ENCODE measurements at regions not wholly inside any gene's neighbourhood (a gene's known extent, or its start where the extent isn't known, plus 50 kb on each side); places are given as distances from the start of the nearest gene placed in this dataset.
A peak's percentile ranks its signal among the peaks of the same experiment; 100 is the strongest.

DNA sequence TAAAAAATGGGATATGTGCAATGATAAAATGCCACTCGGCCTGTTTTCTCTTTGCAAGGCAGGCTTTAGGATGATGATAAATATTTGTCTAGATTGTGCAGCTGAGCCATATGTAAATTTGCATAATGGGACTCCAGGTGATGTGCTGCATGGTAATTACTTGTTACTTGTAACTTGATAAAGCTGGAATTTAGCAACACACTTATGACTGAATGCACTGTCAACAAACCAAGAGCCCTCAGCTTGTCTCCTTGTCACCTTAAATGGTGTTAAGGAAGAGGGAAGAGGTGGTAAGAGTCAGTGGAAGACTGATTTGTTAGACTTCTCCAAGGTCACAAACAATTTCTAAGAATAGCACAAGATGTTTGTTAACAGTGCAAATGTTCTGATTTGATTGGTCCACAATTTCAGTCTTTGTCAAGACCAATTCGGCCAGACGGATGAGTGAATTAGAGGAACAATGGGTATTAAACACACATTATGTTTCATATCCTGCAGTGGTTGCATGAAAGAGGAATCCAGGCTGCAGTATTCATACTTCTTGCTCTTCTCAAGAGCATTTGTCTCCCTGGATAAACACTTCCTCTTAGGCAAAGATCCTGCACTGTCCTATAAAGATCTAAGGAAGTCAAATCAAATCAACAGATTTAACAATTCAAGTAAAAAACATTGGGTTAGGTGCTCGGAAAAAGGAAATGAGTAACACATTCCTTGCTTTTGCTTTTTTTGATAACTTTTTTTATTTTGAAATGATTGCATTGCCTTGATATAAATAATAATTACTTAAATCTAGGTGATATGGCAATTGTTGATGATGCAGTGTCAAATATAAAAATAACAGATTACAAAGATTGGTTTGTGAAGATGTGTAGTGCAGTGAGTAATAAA is 448.3 kb upstream of the DDI1 start:
- no peak overlapping the region for H3K4me3 ChIP-seq (replicated peaks; ENCODE audit: low read depth, low read length)
- TF ChIP-seq, protein P1, sequence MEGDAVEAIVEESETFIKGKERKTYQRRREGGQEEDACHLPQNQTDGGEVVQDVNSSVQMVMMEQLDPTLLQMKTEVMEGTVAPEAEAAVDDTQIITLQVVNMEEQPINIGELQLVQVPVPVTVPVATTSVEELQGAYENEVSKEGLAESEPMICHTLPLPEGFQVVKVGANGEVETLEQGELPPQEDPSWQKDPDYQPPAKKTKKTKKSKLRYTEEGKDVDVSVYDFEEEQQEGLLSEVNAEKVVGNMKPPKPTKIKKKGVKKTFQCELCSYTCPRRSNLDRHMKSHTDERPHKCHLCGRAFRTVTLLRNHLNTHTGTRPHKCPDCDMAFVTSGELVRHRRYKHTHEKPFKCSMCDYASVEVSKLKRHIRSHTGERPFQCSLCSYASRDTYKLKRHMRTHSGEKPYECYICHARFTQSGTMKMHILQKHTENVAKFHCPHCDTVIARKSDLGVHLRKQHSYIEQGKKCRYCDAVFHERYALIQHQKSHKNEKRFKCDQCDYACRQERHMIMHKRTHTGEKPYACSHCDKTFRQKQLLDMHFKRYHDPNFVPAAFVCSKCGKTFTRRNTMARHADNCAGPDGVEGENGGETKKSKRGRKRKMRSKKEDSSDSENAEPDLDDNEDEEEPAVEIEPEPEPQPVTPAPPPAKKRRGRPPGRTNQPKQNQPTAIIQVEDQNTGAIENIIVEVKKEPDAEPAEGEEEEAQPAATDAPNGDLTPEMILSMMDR (IDR thresholded peaks at IDR 0.05; ENCODE audit: low read length, missing control alignments): no peak
- DNase-seq (ENCODE audit: low read depth): peak; percentile 62

DNA sequence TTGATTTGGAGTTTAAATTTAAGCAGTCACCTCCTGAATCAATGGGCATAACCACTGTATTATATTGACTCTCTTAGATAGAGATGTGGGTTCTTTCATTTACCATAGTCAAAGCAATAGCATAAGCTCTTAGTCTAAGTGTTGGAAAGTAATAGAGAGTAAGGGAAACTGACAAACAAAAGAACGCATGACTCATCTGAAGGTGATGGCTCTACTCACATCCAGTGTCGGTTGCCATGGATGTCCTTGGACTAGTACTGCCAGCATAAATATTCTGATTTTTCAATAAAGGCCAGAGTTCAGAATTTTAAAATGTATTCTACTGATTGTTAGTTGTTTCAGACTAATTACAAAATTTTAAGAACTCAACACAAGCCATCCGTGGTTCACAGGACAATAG is 444.9 kb upstream of the DDI1 start:
- TF ChIP-seq, protein P1 (IDR thresholded peaks at IDR 0.05; ENCODE audit: low read length, missing control alignments): no peak
- no peak for DNase-seq (ENCODE audit: low read depth)
- H3K4me3 ChIP-seq (replicated peaks; ENCODE audit: low read depth, low read length): no peak overlapping the region

DNA sequence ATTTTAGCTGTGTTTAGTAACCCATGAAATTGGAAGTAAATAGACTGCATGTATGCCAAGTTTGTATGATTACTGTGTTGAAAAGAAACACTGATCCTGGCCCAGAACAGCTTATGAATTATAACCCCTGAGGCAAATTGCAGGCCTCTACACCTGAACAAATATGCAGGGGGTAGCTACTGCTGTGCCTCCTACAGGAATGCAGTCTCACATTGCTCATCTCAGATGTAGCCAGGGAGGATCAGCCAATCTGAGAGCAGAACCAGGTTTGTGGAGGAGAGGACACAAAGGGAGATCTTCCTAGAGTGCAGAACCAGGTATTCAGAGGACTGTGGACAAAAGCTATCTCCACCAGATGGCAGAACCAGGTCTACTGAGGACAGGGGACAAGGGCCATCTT is 442.2 kb upstream of the DDI1 start:
- TF ChIP-seq, protein P1 (IDR thresholded peaks at IDR 0.05; ENCODE audit: low read length, missing control alignments): no peak
- no peak for DNase-seq (ENCODE audit: low read depth)
- no peak overlapping the region for H3K4me3 ChIP-seq (replicated peaks; ENCODE audit: low read depth, low read length)

DNA sequence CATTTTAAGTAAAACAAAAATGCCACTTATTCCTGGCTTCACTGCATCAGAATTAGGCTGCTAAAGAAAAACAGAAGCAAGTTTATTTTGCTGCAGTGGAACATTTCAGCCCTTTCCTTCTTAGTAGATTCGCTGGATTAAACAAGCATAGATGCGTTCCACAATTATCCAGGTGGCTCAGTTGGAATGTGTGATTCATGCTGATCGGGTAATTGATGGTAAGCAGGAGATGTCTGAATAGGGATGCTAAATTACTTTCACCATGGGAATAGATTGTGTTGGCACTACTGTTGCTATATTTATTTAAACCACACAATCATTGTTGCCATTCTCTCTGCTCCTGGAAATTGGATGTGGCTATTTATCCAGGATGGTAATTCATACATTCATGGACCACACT is 440.1 kb upstream of the DDI1 start:
- H3K4me3 ChIP-seq (replicated peaks; ENCODE audit: low read depth, low read length): no peak overlapping the region
- TF ChIP-seq, protein P1 (IDR thresholded peaks at IDR 0.05; ENCODE audit: low read length, missing control alignments): no peak
- DNase-seq (ENCODE audit: low read depth): no peak

DNA sequence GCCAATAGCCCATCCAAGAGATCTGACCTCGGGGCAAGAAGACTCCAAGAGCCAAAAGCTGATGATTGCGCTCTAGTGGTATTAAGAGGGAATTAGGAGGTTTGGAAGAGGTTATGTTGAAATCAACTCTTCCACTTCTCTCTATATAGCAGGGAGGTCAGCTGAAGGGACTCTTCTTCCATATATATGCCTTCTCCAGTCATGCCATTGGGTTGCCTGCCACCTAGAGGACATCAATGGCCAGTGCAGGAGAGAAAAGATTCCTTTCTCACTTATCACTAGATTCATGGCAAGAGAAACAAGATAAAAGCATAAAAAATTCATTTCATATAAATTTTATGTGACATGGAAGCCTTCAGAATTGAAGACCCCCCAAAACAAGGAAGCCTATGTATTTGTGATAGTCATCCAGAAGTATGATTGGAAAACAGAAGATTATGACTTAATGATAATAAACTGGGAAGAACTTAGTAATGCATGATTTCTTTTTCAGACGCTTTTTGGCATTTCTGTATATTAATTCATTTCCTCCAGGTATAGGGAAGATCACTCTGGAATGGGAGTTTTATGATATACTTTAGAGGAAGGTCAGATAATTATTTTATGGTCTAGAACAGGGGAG is 435.1 kb upstream of the DDI1 start:
- DNase-seq (ENCODE audit: low read depth): peak; percentile 85
- no peak overlapping the region for H3K4me3 ChIP-seq (replicated peaks; ENCODE audit: low read depth, low read length)
- TF ChIP-seq, protein P1 (IDR thresholded peaks at IDR 0.05; ENCODE audit: low read length, missing control alignments): peak; percentile 97

DNA sequence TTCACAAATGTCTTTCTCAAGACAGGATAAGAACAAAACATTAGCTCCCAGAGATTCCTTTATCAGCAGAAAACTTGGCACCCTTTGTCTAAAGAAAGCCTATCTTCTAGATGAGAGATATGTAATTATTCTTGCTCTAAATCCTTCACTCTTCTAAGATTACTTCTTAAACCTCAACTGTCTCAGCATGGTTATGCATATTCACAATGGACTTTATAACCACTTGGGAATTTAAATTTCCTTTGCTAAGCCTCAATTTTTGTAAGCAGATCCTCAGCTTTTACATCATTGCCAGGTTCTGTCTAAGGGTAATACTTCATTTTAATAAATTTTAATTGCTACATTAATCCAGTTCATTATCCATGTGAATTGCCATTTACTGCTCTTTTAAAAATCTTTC is 433.6 kb upstream of the DDI1 start:
- TF ChIP-seq, protein P1 (IDR thresholded peaks at IDR 0.05; ENCODE audit: low read length, missing control alignments): no peak

More for the DNA sequence above, 433.6 kb upstream of the DDI1 start:
- no peak overlapping the region for H3K4me3 ChIP-seq (replicated peaks; ENCODE audit: low read depth, low read length)
- no peak for DNase-seq (ENCODE audit: low read depth)
